Chondrocyte (in vitro differentiated cells): ENCODE measurements at regions not wholly inside any gene's neighbourhood (a gene's known extent, or its start where the extent isn't known, plus 50 kb on each side); places are given as distances from the start of the nearest gene placed in this dataset.

Experiments
- DNase-seq: peaks from one replicate; pipeline ENCODE4 v3.0.0; 2021; ENCODE audit warnings: mixed read lengths, low spot score
- H3K27ac Mint-ChIP-seq: one replicate; pipeline ENCODE4 v1.8.0; 2021; ENCODE audit warnings: mild to moderate bottlenecking, moderate library complexity, mixed read lengths; ENCODE audit not compliant: unreplicated experiment
- H3K27me3 Mint-ChIP-seq: 2 replicates; pipeline ENCODE4 v1.8.0; 2021; ENCODE audit warnings: low read depth, mixed read lengths
- H3K36me3 Mint-ChIP-seq: 2 replicates; pipeline ENCODE4 v1.8.0; 2021; ENCODE audit warnings: low read depth, mixed read lengths
- H3K4me1 Mint-ChIP-seq: 2 replicates; pipeline ENCODE4 v1.8.0; 2021; ENCODE audit warnings: low read depth, mild to moderate bottlenecking, mixed read lengths
- H3K4me3 Mint-ChIP-seq: one replicate; pipeline ENCODE4 v1.8.0; 2021; ENCODE audit warnings: mild to moderate bottlenecking, moderate library complexity, mixed read lengths; ENCODE audit not compliant: unreplicated experiment
- H3K9me3 Mint-ChIP-seq: 2 replicates; pipeline ENCODE4 v1.8.0; 2021; ENCODE audit warnings: low read depth, mixed read lengths
- CTCF ChIP-seq: fragments of 200-600 bp; sonication (generic); IDR thresholded peaks from 2 replicates; pipeline ENCODE4 v1.5.0; 2021; ENCODE audit warnings: antibody characterized with exemption, mild to moderate bottlenecking, moderate library complexity

GRCh38 chr6:139600343-139600742, 225.9 kb upstream of the CITED2 start:
- no peak for TF ChIP-seq CTCF
- no peak for DNase-seq
- Mint-ChIP-seq H3K4me3 (no peak overlapping the region), H3K4me1 (peaks cover 47% of the 10 kb centered on the region), H3K9me3 (peaks cover 7% of the 10 kb centered on the region), H3K27me3 (no peaks in the 10 kb centered on the region), H3K36me3 (no peaks in the 10 kb centered on the region), H3K27ac (no peak overlapping the region)

- H3K9me3 Mint-ChIP-seq = no peaks in the 10 kb centered on the region
- DNase-seq = no peak
- H3K27me3 Mint-ChIP-seq = no peaks in the 10 kb centered on the region
- H3K27ac Mint-ChIP-seq = peak overlapping the region; percentile 96
- H3K4me3 Mint-ChIP-seq = peak overlapping the region; percentile 8
- no peak for TF ChIP-seq CTCF
- H3K36me3 Mint-ChIP-seq = no peaks in the 10 kb centered on the region
- H3K4me1 Mint-ChIP-seq = peaks cover 49% of the 10 kb centered on the region
Observed at GRCh38 chr6:139597771-139598755, 223.6 kb upstream of the CITED2 start.

GRCh38 chr6:139597087-139597763, 222.8 kb upstream of the CITED2 start:
- no peak for DNase-seq
- H3K27ac Mint-ChIP-seq = peak overlapping the region; percentile 96
- peak overlapping the region; percentile 8 for H3K4me3 Mint-ChIP-seq
- no peaks in the 10 kb centered on the region for H3K9me3 Mint-ChIP-seq
- peaks cover 54% of the 10 kb centered on the region for H3K4me1 Mint-ChIP-seq
- no peak for TF ChIP-seq CTCF
- H3K36me3 Mint-ChIP-seq = no peaks in the 10 kb centered on the region
- H3K27me3 Mint-ChIP-seq = no peaks in the 10 kb centered on the region

GRCh38 chr6:139595183-139595582, 220.7 kb upstream of the CITED2 start:
- no peaks in the 10 kb centered on the region for H3K36me3 Mint-ChIP-seq
- no peak for TF ChIP-seq CTCF
- no peaks in the 10 kb centered on the region for H3K27me3 Mint-ChIP-seq
- no peak for DNase-seq
- no peaks in the 10 kb centered on the region for H3K9me3 Mint-ChIP-seq
- peaks cover 70% of the 10 kb centered on the region for H3K4me1 Mint-ChIP-seq
- no peak overlapping the region for H3K4me3 Mint-ChIP-seq
- H3K27ac Mint-ChIP-seq = peak overlapping the region; percentile 71

- no peak overlapping the region for H3K27ac Mint-ChIP-seq
Observed at GRCh38 chr6:139594333-139594965, 220.0 kb upstream of the CITED2 start.

More at GRCh38 chr6:139594333-139594965, 220.0 kb upstream of the CITED2 start:
- TF ChIP-seq CTCF = no peak
- DNase-seq = no peak
- Mint-ChIP-seq H3K27me3 (no peaks in the 10 kb centered on the region), H3K36me3 (no peaks in the 10 kb centered on the region), H3K9me3 (no peaks in the 10 kb centered on the region), H3K4me1 (peaks cover 73% of the 10 kb centered on the region), H3K4me3 (no peak overlapping the region)
